GM21786 (cell line): ENCODE measurements at regions not wholly inside any gene's neighbourhood (a gene's known extent, or its start where the extent isn't known, plus 50 kb on each side); places are given as distances from the start of the nearest gene placed in this dataset.

ENCODE experiments used
- ATAC-seq: cut with Tn5 transposase; IDR thresholded peaks from one replicate; pipeline ENCODE4 v1.9.1; 2021; ENCODE audit not compliant: unreplicated experiment

- ATAC-seq, result no peak
Observed at GRCh38 chr6:17047889-17048288, 54.0 kb upstream of the STMND1 start.

- ATAC-seq, result no peak
Observed at GRCh38 chr6:17045581-17046322, 56.1 kb upstream of the STMND1 start.

GRCh38 chr6:17043148-17043522 lies 58.7 kb upstream of the STMND1 start:
- no peak for ATAC-seq

GRCh38 chr6:17042422-17043147 lies 59.3 kb upstream of the STMND1 start:
- ATAC-seq, result no peak

- ATAC-seq, result no peak
Observed at GRCh38 chr6:17039266-17039665, 62.6 kb upstream of the STMND1 start.

- ATAC-seq, result no peak
Observed at GRCh38 chr6:17038316-17038715, 63.5 kb upstream of the STMND1 start.

GRCh38 chr6:17036065-17036393 lies 65.8 kb upstream of the STMND1 start:
- ATAC-seq, result no peak

- ATAC-seq, result no peak
Observed at GRCh38 chr6:17035257-17036064, 66.4 kb upstream of the STMND1 start.

GRCh38 chr6:17033746-17034145 lies 68.1 kb upstream of the STMND1 start:
- no peak for ATAC-seq

GRCh38 chr6:17032988-17033634 lies 68.7 kb upstream of the STMND1 start:
- ATAC-seq, result no peak

GRCh38 chr6:17032590-17032987 lies 69.3 kb upstream of the STMND1 start:
- no peak for ATAC-seq

- no peak for ATAC-seq
Observed at GRCh38 chr6:17031961-17032360, 69.9 kb upstream of the STMND1 start.

- no peak for ATAC-seq
Observed at GRCh38 chr6:17027441-17027840, 74.4 kb upstream of the STMND1 start.

GRCh38 chr6:17022604-17023003 lies 79.2 kb upstream of the STMND1 start:
- no peak for ATAC-seq

GRCh38 chr6:17021539-17021889 lies 80.3 kb upstream of the STMND1 start:
- no peak for ATAC-seq

GRCh38 chr6:17020889-17021538 lies 80.8 kb upstream of the STMND1 start:
- ATAC-seq, result no peak

GRCh38 chr6:17018425-17018824 lies 83.4 kb upstream of the STMND1 start:
- no peak for ATAC-seq

- no peak for ATAC-seq
Observed at GRCh38 chr6:17017416-17017815, 84.4 kb upstream of the STMND1 start.

GRCh38 chr6:17015551-17016381 lies 86.1 kb upstream of the STMND1 start:
- ATAC-seq, result no peak

GRCh38 chr6:17015144-17015543 lies 86.7 kb upstream of the STMND1 start:
- no peak for ATAC-seq
